ENCODE measurements at regions not wholly inside any gene's neighbourhood (a gene's known extent, or its start where the extent isn't known, plus 50 kb on each side); places are given as distances from the start of the nearest gene placed in this dataset.
A peak's percentile ranks its signal among the peaks of the same experiment; 100 is the strongest.

- no peak for DNase-seq (ENCODE audit: low read depth)
- no peak for TF ChIP-seq CTCF (conservative IDR thresholded peaks at IDR 0.05; ENCODE audit: low read depth, low read length)
Observed at GRCh38 chr2:22897428-22897827, 487.6 kb upstream of the KLHL29 start.

GRCh38 chr2:22900674-22901073, 484.3 kb upstream of the KLHL29 start:
- no peak for TF ChIP-seq CTCF (conservative IDR thresholded peaks at IDR 0.05; ENCODE audit: low read depth, low read length)

More at GRCh38 chr2:22897428-22897827, 487.6 kb upstream of the KLHL29 start:
- no peak overlapping the region for H3K4me3 ChIP-seq (ENCODE audit: low read length)

GRCh38 chr2:22901471-22902179, 483.4 kb upstream of the KLHL29 start:
- DNase-seq (ENCODE audit: low read depth) = no peak
- no peak for TF ChIP-seq CTCF (conservative IDR thresholded peaks at IDR 0.05; ENCODE audit: low read depth, low read length)
- H3K4me3 ChIP-seq (ENCODE audit: low read length) = no peak overlapping the region

More at GRCh38 chr2:22900674-22901073, 484.3 kb upstream of the KLHL29 start:
- DNase-seq (ENCODE audit: low read depth) = no peak
- H3K4me3 ChIP-seq (ENCODE audit: low read length) = no peak overlapping the region

- no peak for TF ChIP-seq CTCF (conservative IDR thresholded peaks at IDR 0.05; ENCODE audit: low read depth, low read length)
- no peak overlapping the region for H3K4me3 ChIP-seq (ENCODE audit: low read length)
- no peak for DNase-seq (ENCODE audit: low read depth)
Observed at GRCh38 chr2:22902180-22902550, 482.8 kb upstream of the KLHL29 start.

- DNase-seq (ENCODE audit: low read depth) = no peak
Observed at GRCh38 chr2:22902662-22903165, 482.3 kb upstream of the KLHL29 start.

GRCh38 chr2:22903616-22904015, 481.4 kb upstream of the KLHL29 start:
- no peak for TF ChIP-seq CTCF (conservative IDR thresholded peaks at IDR 0.05; ENCODE audit: low read depth, low read length)
- H3K4me3 ChIP-seq (ENCODE audit: low read length) = no peak overlapping the region
- no peak for DNase-seq (ENCODE audit: low read depth)

More at GRCh38 chr2:22902662-22903165, 482.3 kb upstream of the KLHL29 start:
- no peak overlapping the region for H3K4me3 ChIP-seq (ENCODE audit: low read length)
- no peak for TF ChIP-seq CTCF (conservative IDR thresholded peaks at IDR 0.05; ENCODE audit: low read depth, low read length)

GRCh38 chr2:22904126-22904684, 480.8 kb upstream of the KLHL29 start:
- no peak overlapping the region for H3K4me3 ChIP-seq (ENCODE audit: low read length)
- DNase-seq (ENCODE audit: low read depth) = no peak
- TF ChIP-seq CTCF (conservative IDR thresholded peaks at IDR 0.05; ENCODE audit: low read depth, low read length) = peak; percentile 70

All from retinal pigment epithelial cell (primary cell).